SK-N-SH treated with all-trans-retinoic acid at 6 μM for 48 hours (cell line): ENCODE measurements at regions not wholly inside any gene's neighbourhood (a gene's known extent, or its start where the extent isn't known, plus 50 kb on each side); places are given as distances from the start of the nearest gene placed in this dataset.
"Not testable (repeated sequence)": the region's sequence is repeated elsewhere in the genome, so short reads cannot be mapped to it uniquely, and the experiment has no call there.

Experiments used
- ATAC-seq: fragments of 200-7000 bp; cut with Tn5 transposase; 3 replicates; pipeline ENCODE4 v1.9.1; 2020; ENCODE audit warnings: mild to moderate bottlenecking, moderate library complexity
- ARNTL ChIP-seq: fragments of 450-650 bp; formaldehyde crosslinking; IDR thresholded peaks from 2 replicates; pipeline ENCODE4 v1.5.0; 2020; ENCODE audit warnings: low read depth, mild to moderate bottlenecking, moderate library complexity, borderline replicate concordance
- BACH2 ChIP-seq: fragments of 250-450 bp; sonication (Bioruptor Pico); IDR thresholded peaks from 2 replicates; pipeline ENCODE4 v1.9.0; 2021; ENCODE audit warnings: mild to moderate bottlenecking, borderline replicate concordance
- CREB5 ChIP-seq: fragments of 250-450 bp; sonication (Bioruptor Pico); IDR thresholded peaks from 2 replicates; pipeline ENCODE4 v1.5.1; 2020; ENCODE audit warnings: low read depth, mild to moderate bottlenecking, moderate library complexity
- CSRNP3 ChIP-seq: fragments of 250-450 bp; sonication (Bioruptor Pico); IDR thresholded peaks from 2 replicates; pipeline ENCODE4 v1.5.1; 2021; ENCODE audit warnings: mild to moderate bottlenecking, moderate library complexity
- ESRRG ChIP-seq: fragments of 250-450 bp; sonication (Bioruptor Pico); IDR thresholded peaks from 2 replicates; pipeline ENCODE4 v1.6.1; 2021; ENCODE audit warnings: mild to moderate bottlenecking
- GLIS3 ChIP-seq: fragments of 250-450 bp; sonication (Bioruptor Pico); IDR thresholded peaks from 2 replicates; pipeline ENCODE4 v1.5.0; 2020; ENCODE audit warnings: mild to moderate bottlenecking, moderate library complexity
- ISL1 ChIP-seq: fragments of 250-450 bp; sonication (Bioruptor Pico); IDR thresholded peaks from 2 replicates; pipeline ENCODE4 v2.1.2; 2022; ENCODE audit warnings: mild to moderate bottlenecking, moderate library complexity
- OSR1 ChIP-seq: fragments of 250-450 bp; sonication (Bioruptor Pico); IDR thresholded peaks from 2 replicates; pipeline ENCODE4 v1.8.0; 2022; ENCODE audit warnings: moderate library complexity, mild to moderate bottlenecking, inconsistent platforms
- PPARA ChIP-seq: fragments of 250-450 bp; sonication (Bioruptor Pico); IDR thresholded peaks from 2 replicates; pipeline ENCODE4 v1.5.0; 2020; ENCODE audit warnings: mild to moderate bottlenecking, borderline replicate concordance
- RARB ChIP-seq: fragments of 250-450 bp; sonication (Bioruptor Pico); IDR thresholded peaks from 2 replicates; pipeline ENCODE4 v1.8.0; 2021; ENCODE audit warnings: mild to moderate bottlenecking, moderate library complexity
- SNAI2 ChIP-seq: fragments of 250-450 bp; sonication (Bioruptor Pico); IDR thresholded peaks from 2 replicates; pipeline ENCODE4 v1.5.0; 2020; ENCODE audit warnings: mild to moderate bottlenecking, moderate library complexity
- TCF4 ChIP-seq: fragments of 250-450 bp; sonication (Bioruptor Pico); IDR thresholded peaks from 2 replicates; pipeline ENCODE4 v1.8.0; 2021; ENCODE audit warnings: mild to moderate bottlenecking, moderate library complexity, borderline replicate concordance
- TOX ChIP-seq: fragments of 250-450 bp; sonication (Bioruptor Pico); IDR thresholded peaks from 2 replicates; pipeline ENCODE4 v1.8.0; 2021; ENCODE audit warnings: mild to moderate bottlenecking, moderate library complexity, borderline replicate concordance
- TSHZ2 ChIP-seq: fragments of 250-450 bp; sonication (Bioruptor Pico); IDR thresholded peaks from 2 replicates; pipeline ENCODE4 v1.5.0; 2020; ENCODE audit warnings: mild to moderate bottlenecking, moderate library complexity
- ZC3H10 ChIP-seq: fragments of 250-450 bp; sonication (Bioruptor Pico); IDR thresholded peaks from 2 replicates; pipeline ENCODE4 v1.5.1; 2021; ENCODE audit warnings: mild to moderate bottlenecking, moderate library complexity
- ZFP30 ChIP-seq: fragments of 450-650 bp; formaldehyde crosslinking; IDR thresholded peaks from 2 replicates; pipeline ENCODE4 v1.5.0; 2022; ENCODE audit warnings: mild to moderate bottlenecking, moderate library complexity
- ZNF565 ChIP-seq: fragments of 450-650 bp; formaldehyde crosslinking; conservative IDR thresholded peaks from 2 replicates; pipeline ENCODE4 v1.5.0; 2020; ENCODE audit warnings: low read depth, mild to moderate bottlenecking, moderate library complexity
- ZNF70 ChIP-seq: fragments of 450-650 bp; formaldehyde crosslinking; IDR thresholded peaks from 2 replicates; pipeline ENCODE4 v1.5.0; 2020; ENCODE audit warnings: mild to moderate bottlenecking, moderate library complexity
- ZNF8 ChIP-seq: fragments of 450-650 bp; formaldehyde crosslinking; IDR thresholded peaks from 2 replicates; pipeline ENCODE4 v1.5.0; 2020; ENCODE audit warnings: mild to moderate bottlenecking, moderate library complexity
- TF ChIP-seq, protein P1 (sequence below): fragments of 250-450 bp; sonication (Bioruptor Pico); IDR thresholded peaks from 2 replicates; pipeline ENCODE4 v1.8.0; 2020; ENCODE audit warnings: mild to moderate bottlenecking, moderate library complexity, borderline replicate concordance
- TF ChIP-seq, protein P2 (sequence below): fragments of 250-450 bp; sonication (Bioruptor Pico); IDR thresholded peaks from 2 replicates; pipeline ENCODE4 v1.8.0; 2021; ENCODE audit warnings: low read depth, mild to moderate bottlenecking, moderate library complexity, borderline replicate concordance

- ATAC-seq = no peak
- TF ChIP-seq TOX (no peak), TCF4 (CRISPR knock-in tag) (no peak), ZNF8 (CRISPR knock-in tag) (no peak), CSRNP3 (no peak), SNAI2 (CRISPR knock-in tag) (no peak), CREB5 (no peak), PPARA (no peak), GLIS3 (no peak), ARNTL (CRISPR knock-in tag) (no peak), RARB (CRISPR knock-in tag) (no peak), ISL1 (CRISPR knock-in tag) (no peak), ESRRG (CRISPR knock-in tag) (no peak), ZC3H10 (CRISPR knock-in tag) (no peak), ZNF70 (CRISPR knock-in tag) (no peak), ZNF565 (no peak)
- TF ChIP-seq, protein P1, sequence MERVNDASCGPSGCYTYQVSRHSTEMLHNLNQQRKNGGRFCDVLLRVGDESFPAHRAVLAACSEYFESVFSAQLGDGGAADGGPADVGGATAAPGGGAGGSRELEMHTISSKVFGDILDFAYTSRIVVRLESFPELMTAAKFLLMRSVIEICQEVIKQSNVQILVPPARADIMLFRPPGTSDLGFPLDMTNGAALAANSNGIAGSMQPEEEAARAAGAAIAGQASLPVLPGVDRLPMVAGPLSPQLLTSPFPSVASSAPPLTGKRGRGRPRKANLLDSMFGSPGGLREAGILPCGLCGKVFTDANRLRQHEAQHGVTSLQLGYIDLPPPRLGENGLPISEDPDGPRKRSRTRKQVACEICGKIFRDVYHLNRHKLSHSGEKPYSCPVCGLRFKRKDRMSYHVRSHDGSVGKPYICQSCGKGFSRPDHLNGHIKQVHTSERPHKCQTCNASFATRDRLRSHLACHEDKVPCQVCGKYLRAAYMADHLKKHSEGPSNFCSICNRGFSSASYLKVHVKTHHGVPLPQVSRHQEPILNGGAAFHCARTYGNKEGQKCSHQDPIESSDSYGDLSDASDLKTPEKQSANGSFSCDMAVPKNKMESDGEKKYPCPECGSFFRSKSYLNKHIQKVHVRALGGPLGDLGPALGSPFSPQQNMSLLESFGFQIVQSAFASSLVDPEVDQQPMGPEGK (CRISPR knock-in tag) = no peak
- TF ChIP-seq, protein P2, sequence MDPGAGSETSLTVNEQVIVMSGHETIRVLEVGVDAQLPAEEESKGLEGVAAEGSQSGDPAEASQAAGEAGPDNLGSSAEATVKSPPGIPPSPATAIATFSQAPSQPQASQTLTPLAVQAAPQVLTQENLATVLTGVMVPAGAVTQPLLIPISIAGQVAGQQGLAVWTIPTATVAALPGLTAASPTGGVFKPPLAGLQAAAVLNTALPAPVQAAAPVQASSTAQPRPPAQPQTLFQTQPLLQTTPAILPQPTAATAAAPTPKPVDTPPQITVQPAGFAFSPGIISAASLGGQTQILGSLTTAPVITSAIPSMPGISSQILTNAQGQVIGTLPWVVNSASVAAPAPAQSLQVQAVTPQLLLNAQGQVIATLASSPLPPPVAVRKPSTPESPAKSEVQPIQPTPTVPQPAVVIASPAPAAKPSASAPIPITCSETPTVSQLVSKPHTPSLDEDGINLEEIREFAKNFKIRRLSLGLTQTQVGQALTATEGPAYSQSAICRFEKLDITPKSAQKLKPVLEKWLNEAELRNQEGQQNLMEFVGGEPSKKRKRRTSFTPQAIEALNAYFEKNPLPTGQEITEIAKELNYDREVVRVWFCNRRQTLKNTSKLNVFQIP = no peak
Measured at GRCh38 chr6:119749335-119749734, 399.8 kb upstream of the MAN1A1 start.

- ATAC-seq = not testable (repeated sequence)
Measured at GRCh38 chr6:119748535-119748934, 399.0 kb upstream of the MAN1A1 start.

DNA sequence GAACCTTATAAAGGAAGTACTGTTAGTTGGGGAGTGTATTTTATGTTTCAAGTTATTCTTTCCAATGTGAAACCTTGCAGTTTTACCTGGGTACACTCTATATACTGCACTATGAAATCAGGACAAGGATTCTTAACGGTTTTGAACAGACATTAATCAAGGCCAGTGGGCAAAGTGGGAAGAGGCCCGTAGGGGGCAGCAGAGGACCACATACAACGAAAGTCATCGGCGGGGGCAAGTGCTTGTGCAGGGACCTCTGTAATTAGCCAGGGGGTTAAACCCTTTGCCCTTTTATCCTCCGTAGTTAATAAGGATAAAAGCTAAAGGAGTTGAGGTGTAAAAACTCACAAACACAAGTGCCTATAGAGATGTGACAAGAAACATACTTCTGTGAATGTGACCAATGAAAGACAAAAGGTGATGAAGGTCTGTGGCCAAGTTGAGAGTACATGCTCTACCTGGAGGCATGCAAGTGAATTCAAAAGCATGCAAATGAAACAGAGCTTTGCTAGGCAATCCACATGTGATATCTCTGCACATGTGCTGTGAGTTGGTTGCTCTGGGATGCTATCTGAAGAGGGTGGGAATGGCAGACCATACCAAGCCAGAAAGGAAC is 392.7 kb upstream of the MAN1A1 start:
- peak; percentile 90 for ATAC-seq

DNA sequence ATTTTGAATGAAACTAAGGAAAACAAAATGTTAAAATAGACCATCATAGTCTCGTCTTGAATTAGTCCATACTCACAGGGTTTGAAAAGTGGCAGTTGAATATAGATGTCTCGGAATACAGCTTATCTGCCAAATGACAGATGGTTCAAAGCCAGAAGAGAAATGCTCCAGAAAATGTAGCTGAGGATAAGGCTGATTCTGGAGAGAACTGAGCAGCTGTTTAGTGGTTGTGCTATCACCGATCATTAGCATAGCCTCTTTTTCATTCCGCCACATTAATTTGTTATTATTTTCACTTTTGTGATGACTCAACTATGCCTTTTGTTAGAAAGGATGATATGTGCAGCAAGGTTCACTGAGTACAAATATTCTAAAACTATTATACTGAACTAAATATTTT is 390.2 kb upstream of the MAN1A1 start:
- TF ChIP-seq CSRNP3 (no peak), ISL1 (CRISPR knock-in tag) (no peak), TSHZ2 (CRISPR knock-in tag) (no peak), PPARA (no peak)
- ATAC-seq = no peak

More for the DNA sequence above, 392.7 kb upstream of the MAN1A1 start:
- TF ChIP-seq ZNF70 (CRISPR knock-in tag) (no peak), ARNTL (CRISPR knock-in tag) (no peak), BACH2 (CRISPR knock-in tag) (no peak), OSR1 (CRISPR knock-in tag) (no peak), ZFP30 (CRISPR knock-in tag) (no peak), TOX (no peak), GLIS3 (no peak), TCF4 (CRISPR knock-in tag) (no peak), ZNF8 (CRISPR knock-in tag) (no peak)
